CD14-positive monocyte (primary cell): ENCODE measurements at regions not wholly inside any gene's neighbourhood (a gene's known extent, or its start where the extent isn't known, plus 50 kb on each side); places are given as distances from the start of the nearest gene placed in this dataset.

ENCODE experiments used
- DNase-seq, 3 donors: peaks; one replicate each; pipeline ENCODE4 v3.0.0-alpha.2; 2011 to 2022
- H2AFZ ChIP-seq: 2 replicates; pipeline ENCODE4 v1.6.0; 2012; ENCODE audit warnings: mild to moderate bottlenecking, low read depth, low read length, inconsistent platforms; ENCODE audit not compliant: insufficient read depth, poor library complexity, severe bottlenecking
- H3K27ac ChIP-seq, 2 donors: 1 replicate in 1 of 2; 2 replicates in 1 of 2; pipeline ENCODE4 v1.5.1; 2012 to 2013; ENCODE audit warnings: low read length in 2 of 2, control low read depth in 1 of 2, inconsistent platforms in 1 of 2, low read depth in 1 of 2, mild to moderate bottlenecking in 1 of 2
- H3K27me3 ChIP-seq, 2 donors: one replicate each; pipeline versions ENCODE4 v1.6.0 to v1.6.1; 2011 to 2013; ENCODE audit warnings: low read length in 2 of 2; ENCODE audit not compliant: control insufficient read depth in 2 of 2, insufficient read depth in 2 of 2
- H3K36me3 ChIP-seq, 2 donors: replicated peaks in 1 of 2; 1 replicate in 1 of 2; 2 replicates in 1 of 2; pipeline versions ENCODE4 v1.5.1 to v1.6.1; 2012 to 2013; ENCODE audit warnings: low read length in 2 of 2, control low read depth in 1 of 2, inconsistent platforms in 1 of 2, mild to moderate bottlenecking in 1 of 2; ENCODE audit not compliant: insufficient read depth in 2 of 2, control insufficient read depth in 1 of 2
- H3K4me1 ChIP-seq, 2 donors: 1 replicate in 1 of 2; 2 replicates in 1 of 2; pipeline versions ENCODE4 v1.5.1 to v1.6.1; 2012 to 2013; ENCODE audit warnings: low read length in 2 of 2, control low read depth in 1 of 2, inconsistent platforms in 1 of 2, mild to moderate bottlenecking in 1 of 2, moderate library complexity in 1 of 2; ENCODE audit not compliant: insufficient read depth in 2 of 2, control insufficient read depth in 1 of 2
- H3K4me2 ChIP-seq: replicated peaks from 2 replicates; pipeline ENCODE3; 2012; ENCODE audit warnings: low read length, moderate library complexity, mild to moderate bottlenecking; ENCODE audit not compliant: poor library complexity, severe bottlenecking; ENCODE audit errors: extremely low read depth
- H3K4me3 ChIP-seq, 3 experiments: fragments of 200-600 bp in 1 of 3; sonication (generic) in 1 of 3; replicated peaks in 1 of 3; 1 replicate in 2 of 3; 2 replicates in 1 of 3; pipeline ENCODE4 v1.5.1; 2011 to 2013; ENCODE audit warnings: low read length in 3 of 3, mild to moderate bottlenecking in 3 of 3, control low read depth in 2 of 3, low read depth in 2 of 3, inconsistent platforms in 1 of 3, moderate library complexity in 1 of 3
- H3K79me2 ChIP-seq: 2 replicates; pipeline ENCODE4 v1.6.0; 2012; ENCODE audit warnings: mild to moderate bottlenecking, control low read depth, inconsistent platforms, low read length, moderate library complexity; ENCODE audit not compliant: insufficient read depth
- H3K9ac ChIP-seq: 2 replicates; pipeline ENCODE4 v1.6.0; 2017; ENCODE audit warnings: low read length, mild to moderate bottlenecking; ENCODE audit not compliant: insufficient read depth, poor library complexity, severe bottlenecking
- H3K9me3 ChIP-seq, 2 donors: replicated peaks in 1 of 2; 1 replicate in 1 of 2; 2 replicates in 1 of 2; pipeline versions ENCODE4 v1.5.1 to v1.6.1; 2012 to 2013; ENCODE audit warnings: low read length in 2 of 2, control low read depth in 1 of 2; ENCODE audit not compliant: control insufficient read depth in 1 of 2, insufficient read depth in 1 of 2
- H4K20me1 ChIP-seq: 2 replicates; pipeline ENCODE4 v1.6.0; 2012; ENCODE audit warnings: mild to moderate bottlenecking, low read length, control low read depth, moderate library complexity; ENCODE audit not compliant: insufficient read depth
- H3K27ac Mint-ChIP-seq, 7 donors: one replicate each; pipeline ENCODE4 v1.8.0; 2020; ENCODE audit warnings: mild to moderate bottlenecking in 7 of 7, mixed read lengths in 7 of 7, moderate library complexity in 6 of 7, inconsistent platforms in 2 of 7
- H3K27me3 Mint-ChIP-seq, 3 donors: one replicate each; pipeline ENCODE4 v1.8.0; 2021 to 2022; ENCODE audit warnings: low read depth in 3 of 3, mild to moderate bottlenecking in 3 of 3, mixed read lengths in 3 of 3, moderate library complexity in 3 of 3, inconsistent platforms in 1 of 3
- H3K36me3 Mint-ChIP-seq, 2 donors: one replicate each; pipeline ENCODE4 v1.8.0; 2020; ENCODE audit warnings: mixed read lengths in 2 of 2, inconsistent platforms in 1 of 2, mild to moderate bottlenecking in 1 of 2
- H3K4me1 Mint-ChIP-seq: one replicate; pipeline ENCODE4 v1.8.0; 2020; ENCODE audit warnings: mild to moderate bottlenecking, mixed read lengths
- H3K4me3 Mint-ChIP-seq, 2 donors: one replicate each; pipeline ENCODE4 v1.8.0; 2020; ENCODE audit warnings: mild to moderate bottlenecking in 2 of 2, mixed read lengths in 2 of 2, moderate library complexity in 1 of 2
- H3K9me3 Mint-ChIP-seq, 7 donors: one replicate each; pipeline ENCODE4 v1.8.0; 2020 to 2022; ENCODE audit warnings: mixed read lengths in 7 of 7, mild to moderate bottlenecking in 6 of 7, moderate library complexity in 6 of 7, inconsistent platforms in 2 of 7
- CTCF ChIP-seq: fragments of 200-600 bp; IDR thresholded peaks from one replicate; pipeline ENCODE4 v1.8.0; 2022; ENCODE audit warnings: antibody characterized with exemption, mild to moderate bottlenecking
- WGBS: methylation state at CpG from one replicate; pipeline ENCODE4 v1.1.5; 2013; ENCODE audit warnings: missing lambda C conversion rate; ENCODE audit not compliant: insufficient coverage; 5-methylcytosine and 5-hydroxymethylcytosine counted together
- intact Hi-C, 2 donors: fragments of 100-400 bp; cut with micrococcal nuclease; formaldehyde crosslinking; loops; one replicate each; pipeline versions ENCODE4 v1.15.0 to v1.15.1; 2023

- peaks cover 2% of the 10 kb centered on the region for H3K4me1 Mint-ChIP-seq
- intact Hi-C loops, result no loop called here
- Histone ChIP-seq H2AFZ (no peak overlapping the region), H3K79me2 (no peaks in the 10 kb centered on the region), H4K20me1 (no peaks in the 10 kb centered on the region), H3K27me3 (no peaks in the 10 kb centered on the region), H3K4me2 (no peak overlapping the region), H3K4me1 (no peaks in the 10 kb centered on the region), H3K27ac (no peak overlapping the region), H3K4me3 (no peak overlapping the region), H3K9ac (no peak overlapping the region), H3K9me3 (no peaks in the 10 kb centered on the region), H3K36me3 (no peaks in the 10 kb centered on the region)
- no peak for TF ChIP-seq CTCF
- no peak overlapping the region for H3K4me3 Mint-ChIP-seq
- no CpG with 5 or more reads among the region's 4 CpGs for WGBS
- H3K27ac Mint-ChIP-seq, result no peak overlapping the region
- peaks cover 0 to 5% (median 2%) of the 10 kb centered on the region in 3 donors for H3K27me3 Mint-ChIP-seq
- no peaks in the 10 kb centered on the region for H3K9me3 Mint-ChIP-seq
- DNase-seq, result no peak
- no peaks in the 10 kb centered on the region for H3K36me3 Mint-ChIP-seq
Measured at GRCh38 chrX:124229374-124229773, 103.1 kb upstream of the TEX13D start.

GRCh38 chrX:124230655-124231450 is 101.6 kb upstream of the TEX13D start:
- Histone ChIP-seq H3K27me3 (no peaks in the 10 kb centered on the region), H3K4me2 (no peak overlapping the region), H3K9ac (no peak overlapping the region), H2AFZ (no peak overlapping the region), H3K27ac (no peak overlapping the region), H3K9me3 (no peaks in the 10 kb centered on the region), H3K79me2 (no peaks in the 10 kb centered on the region), H3K4me1 (no peaks in the 10 kb centered on the region), H3K36me3 (no peaks in the 10 kb centered on the region), H3K4me3 (no peak overlapping the region), H4K20me1 (no peaks in the 10 kb centered on the region)
- H3K36me3 Mint-ChIP-seq, result no peaks in the 10 kb centered on the region
- TF ChIP-seq CTCF, result no peak
- no peaks in the 10 kb centered on the region for H3K9me3 Mint-ChIP-seq
- peaks cover 2% of the 10 kb centered on the region for H3K4me1 Mint-ChIP-seq
- DNase-seq, result no peak
- no peak overlapping the region for H3K4me3 Mint-ChIP-seq
- H3K27ac Mint-ChIP-seq, result no peak overlapping the region
- intact Hi-C loops, result no loop called here
- peaks cover 0 to 5% (median 2%) of the 10 kb centered on the region in 3 donors for H3K27me3 Mint-ChIP-seq
- WGBS, result no CpG with 5 or more reads among the region's 10 CpGs
